ENCODE measurements at regions not wholly inside any gene's neighbourhood (a gene's known extent, or its start where the extent isn't known, plus 50 kb on each side); places are given as distances from the start of the nearest gene placed in this dataset.
A peak's percentile ranks its signal among the peaks of the same experiment; 100 is the strongest.
"Not testable (repeated sequence)": the region's sequence is repeated elsewhere in the genome, so short reads cannot be mapped to it uniquely, and the experiment has no call there.

GRCh38 chr9:42568942-42569556 lies 385.6 kb downstream of the SPATA31A6 start:
- not testable (repeated sequence) for H3K27ac Mint-ChIP-seq; H3K9me3 Mint-ChIP-seq; ATAC-seq (replicated peaks); H3K36me3 Mint-ChIP-seq (ENCODE audit: insufficient read depth); H3K4me3 Mint-ChIP-seq; H3K27me3 Mint-ChIP-seq; H3K4me1 Mint-ChIP-seq (ENCODE audit: low read depth in 2 of 2)
- DNase-seq, result peak in 2 of 3 experiments; percentile 4 to 26

GRCh38 chr9:42577851-42578250 lies 394.4 kb downstream of the SPATA31A6 start:
- H3K36me3 Mint-ChIP-seq (ENCODE audit: insufficient read depth); H3K27me3 Mint-ChIP-seq; DNase-seq: not testable (repeated sequence)

More at GRCh38 chr9:42577851-42578250, 394.4 kb downstream of the SPATA31A6 start:
- H3K4me1 Mint-ChIP-seq (ENCODE audit: low read depth in 2 of 2); H3K4me3 Mint-ChIP-seq; H3K27ac Mint-ChIP-seq; ATAC-seq (replicated peaks); H3K9me3 Mint-ChIP-seq: not testable (repeated sequence)
